Mesothelial cell of epicardium (in vitro differentiated cells): ENCODE measurements at regions not wholly inside any gene's neighbourhood (a gene's known extent, or its start where the extent isn't known, plus 50 kb on each side); places are given as distances from the start of the nearest gene placed in this dataset.

Experiments
- DNase-seq, 2 experiments: peaks; one replicate each; pipeline ENCODE4 v3.0.0; 2021; ENCODE audit warnings: low spot score in 2 of 2; ENCODE audit not compliant: unreplicated experiment in 2 of 2
- H3K27ac Mint-ChIP-seq: 2 replicates; pipeline ENCODE4 v1.8.0; 2021; ENCODE audit warnings: mixed read lengths
- H3K27me3 Mint-ChIP-seq: 2 replicates; pipeline ENCODE4 v1.8.0; 2021; ENCODE audit warnings: low read depth, mixed read lengths
- H3K36me3 Mint-ChIP-seq: 2 replicates; pipeline ENCODE4 v1.8.0; 2021; ENCODE audit warnings: mixed read lengths
- H3K4me1 Mint-ChIP-seq: 2 replicates; pipeline ENCODE4 v1.8.0; 2021; ENCODE audit warnings: mixed read lengths
- H3K4me3 Mint-ChIP-seq: 2 replicates; pipeline ENCODE4 v1.8.0; 2021; ENCODE audit warnings: mild to moderate bottlenecking, moderate library complexity, mixed read lengths
- H3K9me3 Mint-ChIP-seq: 2 replicates; pipeline ENCODE4 v1.8.0; 2021; ENCODE audit warnings: mixed read lengths
- TF ChIP-seq, protein P1 (sequence below): fragments of 200-600 bp; sonication (generic); IDR thresholded peaks from one replicate; pipeline ENCODE4 v1.5.0; 2021; ENCODE audit warnings: antibody characterized with exemption; ENCODE audit not compliant: unreplicated experiment

DNA sequence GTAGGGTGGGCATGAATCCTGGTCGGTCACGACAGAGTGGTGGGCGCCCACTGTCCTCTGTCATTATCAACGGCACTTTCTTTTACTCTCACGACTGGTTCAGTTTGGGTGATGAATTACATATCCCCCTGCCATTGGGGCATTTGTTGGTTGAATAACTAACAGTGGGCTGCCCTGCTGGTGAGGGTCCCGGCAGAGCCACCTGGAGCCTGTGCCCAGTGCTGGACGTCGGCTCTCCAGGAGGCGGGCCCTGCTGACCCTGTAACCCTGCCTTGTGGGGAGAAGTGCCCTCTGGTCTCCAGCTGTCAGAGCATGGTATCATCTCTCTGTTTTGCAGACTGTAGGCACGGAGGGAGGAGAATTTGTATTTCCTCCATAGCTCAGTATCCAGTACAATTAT, 199.1 kb downstream of the GLRX3 start:
- TF ChIP-seq, protein P1, sequence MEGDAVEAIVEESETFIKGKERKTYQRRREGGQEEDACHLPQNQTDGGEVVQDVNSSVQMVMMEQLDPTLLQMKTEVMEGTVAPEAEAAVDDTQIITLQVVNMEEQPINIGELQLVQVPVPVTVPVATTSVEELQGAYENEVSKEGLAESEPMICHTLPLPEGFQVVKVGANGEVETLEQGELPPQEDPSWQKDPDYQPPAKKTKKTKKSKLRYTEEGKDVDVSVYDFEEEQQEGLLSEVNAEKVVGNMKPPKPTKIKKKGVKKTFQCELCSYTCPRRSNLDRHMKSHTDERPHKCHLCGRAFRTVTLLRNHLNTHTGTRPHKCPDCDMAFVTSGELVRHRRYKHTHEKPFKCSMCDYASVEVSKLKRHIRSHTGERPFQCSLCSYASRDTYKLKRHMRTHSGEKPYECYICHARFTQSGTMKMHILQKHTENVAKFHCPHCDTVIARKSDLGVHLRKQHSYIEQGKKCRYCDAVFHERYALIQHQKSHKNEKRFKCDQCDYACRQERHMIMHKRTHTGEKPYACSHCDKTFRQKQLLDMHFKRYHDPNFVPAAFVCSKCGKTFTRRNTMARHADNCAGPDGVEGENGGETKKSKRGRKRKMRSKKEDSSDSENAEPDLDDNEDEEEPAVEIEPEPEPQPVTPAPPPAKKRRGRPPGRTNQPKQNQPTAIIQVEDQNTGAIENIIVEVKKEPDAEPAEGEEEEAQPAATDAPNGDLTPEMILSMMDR = no peak
- H3K4me3 Mint-ChIP-seq = no peak overlapping the region
- H3K36me3 Mint-ChIP-seq = no peaks in the 10 kb centered on the region
- H3K27me3 Mint-ChIP-seq = peaks cover 17% of the 10 kb centered on the region
- no peak overlapping the region for H3K27ac Mint-ChIP-seq
- DNase-seq = no peak
- H3K4me1 Mint-ChIP-seq = no peaks in the 10 kb centered on the region
- H3K9me3 Mint-ChIP-seq = no peaks in the 10 kb centered on the region

DNA sequence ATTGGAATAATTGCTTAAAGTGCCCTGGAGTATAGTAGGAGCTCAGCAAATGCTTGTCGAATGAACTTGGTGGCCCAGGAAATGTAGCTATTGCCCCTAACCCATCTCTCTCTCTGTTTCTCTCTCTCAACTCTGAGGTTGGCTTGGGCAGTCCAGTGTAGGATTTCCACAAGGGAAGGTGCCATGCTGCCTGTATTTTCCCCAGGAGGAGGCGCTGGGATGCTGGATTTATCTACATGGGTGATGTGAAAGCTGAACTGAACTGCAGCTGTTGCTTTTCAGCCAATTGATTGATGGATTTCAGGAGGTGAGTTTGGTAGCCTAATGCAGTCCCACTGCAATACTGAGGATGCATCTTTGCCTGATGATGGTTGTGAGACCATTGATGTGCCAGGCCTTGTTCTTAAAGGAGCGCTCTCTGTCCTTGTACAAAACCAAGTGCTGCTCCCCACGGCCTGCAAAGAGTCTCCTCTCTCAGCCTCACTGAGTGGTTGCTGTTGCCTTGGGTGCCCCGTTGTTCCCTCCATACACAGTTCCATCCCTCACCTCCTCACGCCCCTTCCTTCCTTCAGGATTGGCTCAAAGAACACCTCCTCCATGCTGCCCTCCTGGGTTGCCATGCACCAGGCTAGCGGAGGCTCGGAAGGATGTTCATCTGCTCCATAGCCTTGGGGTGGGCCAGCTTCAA, 200.6 kb downstream of the GLRX3 start:
- no peaks in the 10 kb centered on the region for H3K4me1 Mint-ChIP-seq
- H3K27ac Mint-ChIP-seq = no peak overlapping the region
- no peaks in the 10 kb centered on the region for H3K36me3 Mint-ChIP-seq
- TF ChIP-seq, protein P1 = no peak
- no peak overlapping the region for H3K4me3 Mint-ChIP-seq
- H3K9me3 Mint-ChIP-seq = no peaks in the 10 kb centered on the region
- no peak for DNase-seq
- H3K27me3 Mint-ChIP-seq = peaks cover 25% of the 10 kb centered on the region

DNA sequence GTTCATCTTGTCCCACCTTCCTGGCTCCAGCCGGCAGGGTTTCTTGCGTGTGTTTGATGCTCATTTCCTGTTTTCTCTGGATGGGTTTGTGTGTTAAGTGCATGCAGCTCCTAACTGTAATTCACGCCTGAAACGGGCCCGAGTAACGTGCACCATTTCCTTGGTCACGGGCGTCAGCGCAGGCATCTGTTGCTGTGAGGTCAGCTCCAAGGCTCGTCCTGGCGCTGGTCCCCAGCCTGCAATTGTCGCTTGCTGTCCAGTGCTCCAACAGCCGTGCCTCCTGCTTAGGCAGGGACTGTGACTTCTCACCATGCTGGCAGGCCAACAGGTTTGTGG, 201.1 kb downstream of the GLRX3 start:
- Mint-ChIP-seq H3K27ac (no peak overlapping the region), H3K27me3 (peaks cover 30% of the 10 kb centered on the region), H3K4me1 (no peaks in the 10 kb centered on the region), H3K9me3 (no peaks in the 10 kb centered on the region), H3K36me3 (no peaks in the 10 kb centered on the region), H3K4me3 (no peak overlapping the region)
- TF ChIP-seq, protein P1 = no peak
- no peak for DNase-seq

DNA sequence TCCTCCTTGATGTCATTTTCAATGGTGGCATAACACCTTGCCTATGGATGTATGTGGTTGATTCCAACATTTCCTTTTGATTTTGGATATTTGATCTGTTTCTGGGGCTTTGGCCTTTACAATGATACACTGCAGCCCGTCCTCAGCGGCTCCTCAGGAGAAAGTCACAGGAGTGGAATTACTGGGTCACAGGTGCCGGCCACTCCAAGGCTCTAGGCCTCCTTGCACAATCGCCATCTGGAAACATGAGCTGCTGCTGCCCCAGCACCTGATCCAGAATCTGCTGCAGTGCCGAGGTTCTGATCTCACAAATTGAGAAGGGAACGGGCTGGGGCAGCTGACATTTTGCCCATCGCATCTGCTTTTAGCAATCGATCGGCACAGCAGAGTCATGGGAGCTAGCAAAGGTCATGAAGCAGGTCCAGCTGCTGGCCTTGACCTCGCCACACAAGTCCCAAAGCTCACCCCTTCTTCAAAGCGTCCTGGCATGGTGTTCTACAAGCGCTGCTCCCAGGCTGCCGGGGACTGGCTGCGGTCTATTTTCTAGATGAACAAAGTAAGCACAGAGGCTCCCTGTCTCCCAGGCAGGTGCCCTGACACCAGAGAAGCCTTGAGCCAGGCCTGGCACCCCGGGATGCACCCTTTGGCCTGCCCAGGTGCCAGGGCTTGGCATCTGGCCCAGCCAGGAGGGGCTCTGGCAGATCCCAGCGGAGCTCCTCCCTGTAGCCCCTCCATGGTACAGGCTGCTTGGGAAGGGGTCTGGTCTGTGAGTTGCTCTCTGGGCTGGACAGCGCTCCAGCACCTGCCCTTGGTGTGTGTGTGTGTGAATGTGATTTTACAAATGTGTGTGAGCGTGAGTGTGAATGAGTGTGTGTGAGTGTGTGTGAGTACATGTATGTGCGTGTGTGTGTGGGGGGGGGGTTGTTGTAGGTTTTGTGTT, 201.8 kb downstream of the GLRX3 start:
- TF ChIP-seq, protein P1 = no peak
- Mint-ChIP-seq H3K4me1 (no peaks in the 10 kb centered on the region), H3K36me3 (no peaks in the 10 kb centered on the region), H3K27ac (no peak overlapping the region), H3K4me3 (no peak overlapping the region), H3K27me3 (peaks cover 35% of the 10 kb centered on the region), H3K9me3 (no peaks in the 10 kb centered on the region)
- DNase-seq = no peak

DNA sequence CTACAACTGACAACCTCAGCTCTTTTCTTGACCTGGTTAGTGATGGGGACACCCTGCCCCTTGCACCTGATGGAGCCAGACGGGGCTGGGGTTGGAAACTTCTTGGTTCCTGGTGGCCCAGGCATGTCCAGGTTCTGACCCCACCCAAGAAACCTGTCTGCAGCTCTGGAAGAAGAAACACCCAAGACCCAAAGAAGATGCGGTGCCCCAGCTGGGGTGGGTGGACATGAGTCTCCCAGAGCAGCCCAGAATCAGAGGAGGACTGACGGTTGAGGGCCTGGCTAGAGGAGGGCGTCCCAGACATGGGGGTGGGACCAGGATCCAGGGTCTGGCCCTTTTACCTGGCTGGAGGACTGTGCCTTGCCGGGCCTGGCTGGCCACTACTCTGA, 202.4 kb downstream of the GLRX3 start:
- Mint-ChIP-seq H3K4me1 (no peaks in the 10 kb centered on the region), H3K36me3 (no peaks in the 10 kb centered on the region), H3K9me3 (no peaks in the 10 kb centered on the region), H3K4me3 (no peak overlapping the region), H3K27ac (no peak overlapping the region), H3K27me3 (peaks cover 42% of the 10 kb centered on the region)
- TF ChIP-seq, protein P1 = no peak
- no peak for DNase-seq
